Endothelial cell of umbilical vein (primary cell): ENCODE measurements at regions not wholly inside any gene's neighbourhood (a gene's known extent, or its start where the extent isn't known, plus 50 kb on each side); places are given as distances from the start of the nearest gene placed in this dataset.
"Not testable (repeated sequence)": the region's sequence is repeated elsewhere in the genome, so short reads cannot be mapped to it uniquely, and the experiment has no call there.

Experiments
- EZH2 ChIP-seq: IDR thresholded peaks from 2 replicates; pipeline ENCODE4 v1.6.1; 2012; ENCODE audit warnings: borderline replicate concordance, low read depth, mild to moderate bottlenecking, moderate library complexity, low read length, inconsistent platforms; ENCODE audit not compliant: severe bottlenecking
- JUN ChIP-seq: IDR thresholded peaks from 2 replicates; pipeline ENCODE4 v1.6.1; 2011; ENCODE audit warnings: borderline replicate concordance, low read depth; ENCODE audit not compliant: insufficient read length, insufficient read depth
- TF ChIP-seq, protein P1 (sequence below), 2 donors: IDR thresholded peaks; 1 replicate in 1 of 2; 2 replicates in 1 of 2; pipeline ENCODE4 v1.5.1; 2011; ENCODE audit warnings: low read length in 2 of 2, mild to moderate bottlenecking in 2 of 2, moderate library complexity in 2 of 2, control low read depth in 1 of 2, inconsistent platforms in 1 of 2, low read depth in 1 of 2; ENCODE audit not compliant: insufficient read depth in 1 of 2; ENCODE audit errors: extremely low read depth in 1 of 2

DNA sequence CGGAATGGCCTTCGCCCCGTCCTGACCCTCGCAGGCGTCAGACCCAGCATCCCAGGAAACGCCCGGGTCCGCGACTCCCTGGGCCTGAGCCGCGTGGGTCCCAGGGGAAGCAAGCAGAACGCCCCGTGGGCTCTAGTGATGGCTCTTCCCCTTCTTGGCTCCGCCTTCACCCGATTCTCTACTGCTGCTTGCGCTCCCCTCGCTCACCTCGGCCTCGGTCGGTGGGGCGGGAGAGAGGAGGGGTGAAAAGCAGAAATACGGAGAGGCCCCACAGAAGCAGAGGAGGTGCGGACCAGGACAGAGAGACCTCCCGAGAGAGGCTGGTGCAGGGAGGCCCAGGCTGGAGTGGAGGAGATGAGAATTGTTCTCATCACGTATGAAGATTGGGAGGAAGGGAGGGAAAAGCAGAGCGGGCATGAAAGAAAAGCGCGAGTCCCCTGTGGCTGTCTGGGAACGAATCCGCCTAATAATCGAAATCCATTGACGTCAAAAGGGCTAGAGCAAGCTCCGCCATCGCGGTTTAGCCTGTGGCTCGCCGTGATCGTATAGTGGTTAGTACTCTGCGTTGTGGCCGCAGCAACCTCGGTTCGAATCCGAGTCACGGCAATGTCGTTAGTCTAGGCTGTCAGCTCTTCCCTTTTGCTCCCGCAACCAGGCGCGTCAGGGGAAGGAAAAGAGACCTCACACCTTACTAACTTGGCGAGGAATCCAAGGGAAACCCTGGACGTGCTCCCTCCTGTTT is 128.9 kb upstream of the NBPF11 start:
- TF ChIP-seq EZH2, JUN: not testable (repeated sequence)
- TF ChIP-seq, protein P1, sequence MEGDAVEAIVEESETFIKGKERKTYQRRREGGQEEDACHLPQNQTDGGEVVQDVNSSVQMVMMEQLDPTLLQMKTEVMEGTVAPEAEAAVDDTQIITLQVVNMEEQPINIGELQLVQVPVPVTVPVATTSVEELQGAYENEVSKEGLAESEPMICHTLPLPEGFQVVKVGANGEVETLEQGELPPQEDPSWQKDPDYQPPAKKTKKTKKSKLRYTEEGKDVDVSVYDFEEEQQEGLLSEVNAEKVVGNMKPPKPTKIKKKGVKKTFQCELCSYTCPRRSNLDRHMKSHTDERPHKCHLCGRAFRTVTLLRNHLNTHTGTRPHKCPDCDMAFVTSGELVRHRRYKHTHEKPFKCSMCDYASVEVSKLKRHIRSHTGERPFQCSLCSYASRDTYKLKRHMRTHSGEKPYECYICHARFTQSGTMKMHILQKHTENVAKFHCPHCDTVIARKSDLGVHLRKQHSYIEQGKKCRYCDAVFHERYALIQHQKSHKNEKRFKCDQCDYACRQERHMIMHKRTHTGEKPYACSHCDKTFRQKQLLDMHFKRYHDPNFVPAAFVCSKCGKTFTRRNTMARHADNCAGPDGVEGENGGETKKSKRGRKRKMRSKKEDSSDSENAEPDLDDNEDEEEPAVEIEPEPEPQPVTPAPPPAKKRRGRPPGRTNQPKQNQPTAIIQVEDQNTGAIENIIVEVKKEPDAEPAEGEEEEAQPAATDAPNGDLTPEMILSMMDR (IDR thresholded peaks at IDR 0.05; ENCODE audit: extremely low read depth in 1 of 2, insufficient read depth in 1 of 2, low read depth in 1 of 2, low read length in 2 of 2) = not testable (repeated sequence)
